KMS-11 (cell line): ENCODE measurements at regions not wholly inside any gene's neighbourhood (a gene's known extent, or its start where the extent isn't known, plus 50 kb on each side); places are given as distances from the start of the nearest gene placed in this dataset.

Experiments
- H2AFZ ChIP-seq: fragments of 200-600 bp; sonication (generic); 2 replicates; pipeline ENCODE4 v1.6.1; 2016; ENCODE audit warnings: antibody characterized with exemption, mixed run types, low read depth
- H3K27ac ChIP-seq: fragments of 200-600 bp; sonication (generic); 2 replicates; pipeline ENCODE4 v1.6.1; 2016; ENCODE audit warnings: mild to moderate bottlenecking, mixed run types
- H3K27me3 ChIP-seq: fragments of 200-600 bp; sonication (generic); 2 replicates; pipeline ENCODE4 v1.6.1; 2017; ENCODE audit warnings: mild to moderate bottlenecking, low read depth, mixed run types, moderate library complexity; ENCODE audit not compliant: insufficient read depth
- H3K36me3 ChIP-seq: fragments of 200-600 bp; sonication (generic); 2 replicates; pipeline ENCODE4 v1.6.1; 2017; ENCODE audit warnings: mild to moderate bottlenecking, mixed run types; ENCODE audit not compliant: insufficient read depth
- H3K4me1 ChIP-seq: fragments of 200-600 bp; sonication (generic); 2 replicates; pipeline ENCODE4 v1.6.1; 2016; ENCODE audit warnings: mild to moderate bottlenecking, low read depth, mixed run types; ENCODE audit not compliant: poor library complexity, severe bottlenecking
- H3K4me2 ChIP-seq: fragments of 200-600 bp; sonication (generic); 2 replicates; pipeline ENCODE4 v1.7.0; 2016; ENCODE audit warnings: mild to moderate bottlenecking, mixed run types
- H3K4me3 ChIP-seq: fragments of 200-600 bp; sonication (generic); IDR thresholded peaks from 2 replicates; pipeline ENCODE4 v1.6.1; 2017; ENCODE audit warnings: low read depth, low read length, mixed read lengths; ENCODE audit not compliant: insufficient read depth
- H3K79me2 ChIP-seq: fragments of 200-600 bp; sonication (generic); 2 replicates; pipeline ENCODE4 v1.6.1; 2016; ENCODE audit warnings: low read depth, mixed run types; ENCODE audit not compliant: insufficient read depth
- H3K9ac ChIP-seq: fragments of 200-600 bp; sonication (generic); 2 replicates; pipeline ENCODE4 v1.6.1; 2016; ENCODE audit warnings: mild to moderate bottlenecking, mixed run types
- H4K20me1 ChIP-seq: fragments of 200-600 bp; sonication (generic); 2 replicates; pipeline ENCODE4 v1.6.1; 2016; ENCODE audit warnings: mild to moderate bottlenecking, mixed run types; ENCODE audit not compliant: insufficient read depth
- CTCF ChIP-seq: fragments of 200-600 bp; sonication (generic); conservative IDR thresholded peaks from 2 replicates; pipeline ENCODE4 v1.6.1; 2017; ENCODE audit warnings: low read depth, mild to moderate bottlenecking, antibody characterized with exemption, low read length, moderate library complexity, mixed read lengths

DNA sequence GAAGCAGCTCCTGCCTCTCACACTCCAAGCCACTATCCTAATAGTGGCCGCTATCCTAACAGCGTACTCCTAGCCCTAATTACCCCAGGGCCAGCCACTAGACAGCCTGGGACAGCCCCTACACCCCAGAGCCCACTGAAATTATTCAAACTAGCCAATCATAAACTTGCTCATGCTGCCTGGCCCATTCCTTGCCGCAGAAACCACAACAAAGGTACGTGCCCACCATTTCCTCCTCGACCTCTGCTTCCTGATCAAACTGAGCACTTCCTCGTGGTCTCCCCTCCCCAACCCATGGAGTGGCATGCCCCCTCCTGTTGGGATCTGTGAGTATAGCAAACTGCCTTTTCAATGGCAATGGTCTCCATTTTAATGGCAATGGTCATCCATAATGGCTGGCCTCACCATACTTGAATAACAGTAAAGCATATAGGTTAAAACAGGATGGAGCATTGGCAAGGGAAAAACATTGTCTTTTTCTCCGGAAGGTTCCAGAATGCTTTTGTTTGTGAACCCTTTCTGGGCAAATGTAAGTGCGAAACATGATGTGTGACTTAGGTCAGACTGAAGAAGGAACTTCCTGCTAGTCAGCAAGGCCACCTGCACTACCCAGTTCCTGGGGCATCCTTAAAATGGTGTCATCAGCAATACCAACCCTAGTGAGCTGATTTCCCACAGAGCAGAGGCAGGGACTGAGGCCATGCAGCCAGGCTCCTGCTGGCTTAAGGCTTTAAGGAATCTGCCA, 107.1 kb upstream of the ATP6AP2 start:
- H3K4me3 ChIP-seq = no peak overlapping the region
- no peak for TF ChIP-seq CTCF

DNA sequence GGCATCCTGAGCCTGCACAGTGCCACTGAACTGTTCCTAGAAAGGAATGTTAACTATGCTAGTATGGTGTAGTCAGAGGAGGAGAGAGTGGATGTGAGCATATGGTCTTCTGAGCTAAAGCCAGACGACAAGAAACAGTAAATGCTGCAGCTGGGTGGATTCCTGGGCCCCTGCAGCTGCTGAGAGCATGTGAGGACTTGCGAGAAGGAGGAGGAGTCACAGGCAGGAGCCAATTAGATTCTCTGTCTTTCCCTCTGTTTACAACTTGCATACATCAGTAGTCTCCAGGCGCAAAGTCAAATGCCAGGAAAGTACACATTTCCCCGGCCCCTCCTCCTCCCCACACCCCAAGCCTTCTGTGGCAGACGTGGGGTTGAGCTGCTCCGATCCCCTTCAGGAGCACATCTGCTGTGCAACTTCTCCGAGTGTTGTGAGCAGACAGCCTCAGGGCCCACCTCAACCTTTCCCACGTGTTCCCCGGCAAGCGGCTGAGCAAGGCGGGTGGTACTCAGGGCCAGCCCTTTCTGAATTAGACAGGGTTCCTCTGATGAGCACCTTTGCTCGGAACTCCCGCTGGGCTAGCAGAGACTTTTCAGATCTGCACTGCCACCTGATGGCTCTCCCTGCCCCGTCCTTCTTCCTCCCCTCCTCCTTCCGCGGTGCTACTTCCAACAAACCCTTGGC, 108.7 kb upstream of the ATP6AP2 start:
- peaks cover 50% of the 10 kb centered on the region for H3K4me1 ChIP-seq
- H3K27me3 ChIP-seq = no peaks in the 10 kb centered on the region
- no peaks in the 10 kb centered on the region for H3K36me3 ChIP-seq
- no peaks in the 10 kb centered on the region for H4K20me1 ChIP-seq
- H3K79me2 ChIP-seq = no peaks in the 10 kb centered on the region
- H2AFZ ChIP-seq = peak overlapping the region; percentile 71
- H3K4me2 ChIP-seq = peak overlapping the region; percentile 57
- H3K9ac ChIP-seq = peak overlapping the region; percentile 23; the same call in 1 of the 2 replicates
- TF ChIP-seq CTCF = no peak; the same call in 1 of the 2 replicates
- H3K4me3 ChIP-seq = no peak overlapping the region
- peak overlapping the region; percentile 56 for H3K27ac ChIP-seq

More for the DNA sequence above, 107.1 kb upstream of the ATP6AP2 start:
- Histone ChIP-seq H3K4me2 (peak overlapping the region; percentile 57; the same call in 1 of the 2 replicates), H3K9ac (no peak overlapping the region), H3K27me3 (no peaks in the 10 kb centered on the region), H2AFZ (no peak overlapping the region), H4K20me1 (no peaks in the 10 kb centered on the region), H3K27ac (no peak overlapping the region), H3K4me1 (peaks cover 40% of the 10 kb centered on the region), H3K79me2 (no peaks in the 10 kb centered on the region), H3K36me3 (no peaks in the 10 kb centered on the region)

DNA sequence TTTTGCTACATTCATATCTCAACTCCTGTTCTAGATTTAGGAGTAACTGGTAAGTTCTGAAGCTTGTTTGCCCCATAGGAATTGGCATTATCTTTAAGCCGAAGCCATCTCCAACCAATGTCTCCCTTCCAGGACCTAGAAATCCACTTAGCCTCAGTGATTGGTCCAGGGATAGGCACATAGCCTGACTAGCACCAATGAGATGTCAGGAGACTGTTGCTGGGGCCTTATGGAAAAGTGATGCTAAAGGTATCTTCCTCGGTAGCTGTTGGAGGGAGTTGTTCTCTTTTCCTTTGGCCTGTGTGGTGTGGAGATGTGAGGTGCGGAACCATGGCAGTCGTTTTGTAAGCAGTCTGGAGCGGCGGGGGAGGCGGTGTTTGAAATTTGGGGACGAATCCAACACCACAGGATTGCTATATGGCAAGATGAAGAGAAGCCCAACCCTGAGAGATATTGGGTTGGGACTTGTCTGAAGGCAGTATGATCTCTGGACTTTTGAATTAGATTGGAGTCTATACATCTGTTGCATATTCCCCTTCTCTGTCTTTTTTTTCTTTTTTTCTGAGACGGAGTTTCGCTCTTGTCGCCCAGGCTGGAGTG, 109.8 kb upstream of the ATP6AP2 start:
- Histone ChIP-seq H3K4me1 (peaks cover 50% of the 10 kb centered on the region), H2AFZ (no peak overlapping the region), H3K36me3 (no peaks in the 10 kb centered on the region), H3K4me3 (no peak overlapping the region), H3K4me2 (no peak overlapping the region), H4K20me1 (no peaks in the 10 kb centered on the region), H3K9ac (no peak overlapping the region), H3K27me3 (no peaks in the 10 kb centered on the region), H3K27ac (no peak overlapping the region), H3K79me2 (no peaks in the 10 kb centered on the region)
- no peak for TF ChIP-seq CTCF

DNA sequence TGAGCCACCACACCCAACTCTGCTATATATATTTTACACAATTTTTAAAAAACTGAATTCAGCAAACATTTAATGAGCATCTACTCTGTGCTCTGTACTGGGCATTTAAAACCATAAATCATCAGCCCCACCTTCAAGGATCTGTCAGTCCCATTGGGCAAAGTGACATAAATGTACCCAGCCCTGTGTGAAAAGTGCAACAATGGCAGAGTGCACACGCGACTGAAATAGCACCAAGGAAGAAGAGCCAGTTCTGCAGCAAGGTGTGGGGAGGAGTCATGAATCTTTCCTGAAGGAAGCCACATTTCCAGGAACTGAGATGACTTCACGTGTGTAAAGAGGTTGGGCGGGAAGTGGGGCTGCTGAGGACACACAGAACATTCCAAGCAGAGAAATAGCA, 111.5 kb upstream of the ATP6AP2 start:
- Histone ChIP-seq H3K4me3 (no peak overlapping the region), H3K79me2 (no peaks in the 10 kb centered on the region), H4K20me1 (no peaks in the 10 kb centered on the region), H3K4me2 (no peak overlapping the region), H3K27me3 (no peaks in the 10 kb centered on the region), H3K9ac (no peak overlapping the region), H2AFZ (no peak overlapping the region), H3K4me1 (peaks cover 50% of the 10 kb centered on the region), H3K27ac (no peak overlapping the region), H3K36me3 (no peaks in the 10 kb centered on the region)
- TF ChIP-seq CTCF = no peak
